Left lung (tissue), 4 donors: ENCODE measurements at regions not wholly inside any gene's neighbourhood (a gene's known extent, or its start where the extent isn't known, plus 50 kb on each side); places are given as distances from the start of the nearest gene placed in this dataset.

Experiments
- ATAC-seq: fragments of 200-7000 bp; cut with Tn5 transposase; one replicate; pipeline ENCODE4 v1.9.1; 2020; ENCODE audit warnings: moderate library complexity
- DNase-seq, 4 donors: peaks; one replicate each; pipeline ENCODE4 v3.0.0-alpha.2; 2013 to 2020
- H3K27ac ChIP-seq, 2 donors: fragments of 200-600 bp; sonication (generic) in 1 of 2; one replicate each; pipeline versions ENCODE4 v1.5.0 to v1.8.0; 2020 to 2021
- H3K27me3 ChIP-seq, 2 donors: fragments of 200-600 bp; sonication (generic) in 1 of 2; one replicate each; pipeline versions ENCODE4 v1.5.0 to v1.8.0; 2020 to 2021
- H3K36me3 ChIP-seq, 2 donors: fragments of 200-600 bp; sonication (generic) in 1 of 2; one replicate each; pipeline versions ENCODE4 v1.5.0 to v1.8.0; 2020 to 2021
- H3K4me1 ChIP-seq, 2 donors: fragments of 200-600 bp; one replicate each; pipeline ENCODE4 v1.8.0; 2021
- H3K4me3 ChIP-seq, 2 donors: fragments of 200-600 bp; sonication (generic) in 1 of 2; one replicate each; pipeline versions ENCODE4 v1.5.0 to v1.8.0; 2020 to 2021; ENCODE audit warnings: mild to moderate bottlenecking in 1 of 2
- H3K9me3 ChIP-seq, 2 donors: fragments of 200-600 bp; sonication (generic) in 1 of 2; one replicate each; pipeline versions ENCODE4 v1.5.0 to v1.8.0; 2020 to 2021
- intact Hi-C, 2 donors: fragments of 100-400 bp; cut with DNase I; formaldehyde crosslinking; loops; one replicate each; pipeline versions ENCODE4 v1.11.2 to v1.14.2; 2022
- TF ChIP-seq, protein P1 (sequence below), 2 donors: fragments of 200-600 bp; sonication (generic) in 1 of 2; IDR thresholded peaks; one replicate each; pipeline versions ENCODE4 v1.5.0 to v1.8.0; 2021; ENCODE audit warnings: antibody characterized with exemption in 2 of 2
- donor health status: DM: no; HTN: yes; CAD: no.
- donor health status: DM: no; HTN: no; CAD: no.

GRCh38 chr17:37824534-37825485 lies 80.0 kb upstream of the HNF1B start:
- Histone ChIP-seq H3K4me3 (no peak overlapping the region), H3K4me1 (peaks cover 0 to 28% of the 10 kb centered on the region in 2 donors), H3K27me3 (no peaks in the 10 kb centered on the region), H3K36me3 (no peaks in the 10 kb centered on the region), H3K27ac (no peak overlapping the region), H3K9me3 (no peaks in the 10 kb centered on the region)
- ATAC-seq (peak; percentile 26), DNase-seq (no peak)
- TF ChIP-seq, protein P1, sequence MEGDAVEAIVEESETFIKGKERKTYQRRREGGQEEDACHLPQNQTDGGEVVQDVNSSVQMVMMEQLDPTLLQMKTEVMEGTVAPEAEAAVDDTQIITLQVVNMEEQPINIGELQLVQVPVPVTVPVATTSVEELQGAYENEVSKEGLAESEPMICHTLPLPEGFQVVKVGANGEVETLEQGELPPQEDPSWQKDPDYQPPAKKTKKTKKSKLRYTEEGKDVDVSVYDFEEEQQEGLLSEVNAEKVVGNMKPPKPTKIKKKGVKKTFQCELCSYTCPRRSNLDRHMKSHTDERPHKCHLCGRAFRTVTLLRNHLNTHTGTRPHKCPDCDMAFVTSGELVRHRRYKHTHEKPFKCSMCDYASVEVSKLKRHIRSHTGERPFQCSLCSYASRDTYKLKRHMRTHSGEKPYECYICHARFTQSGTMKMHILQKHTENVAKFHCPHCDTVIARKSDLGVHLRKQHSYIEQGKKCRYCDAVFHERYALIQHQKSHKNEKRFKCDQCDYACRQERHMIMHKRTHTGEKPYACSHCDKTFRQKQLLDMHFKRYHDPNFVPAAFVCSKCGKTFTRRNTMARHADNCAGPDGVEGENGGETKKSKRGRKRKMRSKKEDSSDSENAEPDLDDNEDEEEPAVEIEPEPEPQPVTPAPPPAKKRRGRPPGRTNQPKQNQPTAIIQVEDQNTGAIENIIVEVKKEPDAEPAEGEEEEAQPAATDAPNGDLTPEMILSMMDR (IDR thresholded peaks at IDR 0.05) = no peak
- intact Hi-C loops = no loop called here

DNA sequence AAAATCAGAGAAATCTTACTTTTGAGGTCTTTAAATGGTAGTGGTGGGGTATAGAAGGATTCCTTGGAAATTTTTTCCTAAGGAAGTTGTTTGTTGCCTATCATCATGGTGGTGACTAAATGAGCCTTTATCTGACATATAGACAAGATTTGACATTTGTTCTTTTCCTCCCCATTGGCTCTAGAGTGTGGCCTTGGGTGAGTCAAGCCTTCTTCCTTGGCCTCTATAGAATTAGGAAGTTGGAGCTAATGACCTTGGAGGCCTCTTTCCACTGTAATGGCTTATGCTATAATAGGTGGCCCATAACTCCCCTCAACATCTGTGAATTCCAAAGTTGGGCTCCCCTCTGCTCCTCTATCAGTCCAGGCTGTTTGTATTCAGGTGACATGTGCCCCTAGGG lies 79.1 kb upstream of the HNF1B start:
- H3K27ac ChIP-seq = no peak overlapping the region
- ATAC-seq = no peak
- H3K9me3 ChIP-seq = no peaks in the 10 kb centered on the region
- H3K4me3 ChIP-seq = no peak overlapping the region
- peaks cover 0 to 20% of the 10 kb centered on the region in 2 donors for H3K4me1 ChIP-seq
- TF ChIP-seq, protein P1 (IDR thresholded peaks at IDR 0.05) = no peak
- H3K27me3 ChIP-seq = no peaks in the 10 kb centered on the region
- no peaks in the 10 kb centered on the region for H3K36me3 ChIP-seq
- no peak for DNase-seq
- intact Hi-C loops = no loop called here

DNA sequence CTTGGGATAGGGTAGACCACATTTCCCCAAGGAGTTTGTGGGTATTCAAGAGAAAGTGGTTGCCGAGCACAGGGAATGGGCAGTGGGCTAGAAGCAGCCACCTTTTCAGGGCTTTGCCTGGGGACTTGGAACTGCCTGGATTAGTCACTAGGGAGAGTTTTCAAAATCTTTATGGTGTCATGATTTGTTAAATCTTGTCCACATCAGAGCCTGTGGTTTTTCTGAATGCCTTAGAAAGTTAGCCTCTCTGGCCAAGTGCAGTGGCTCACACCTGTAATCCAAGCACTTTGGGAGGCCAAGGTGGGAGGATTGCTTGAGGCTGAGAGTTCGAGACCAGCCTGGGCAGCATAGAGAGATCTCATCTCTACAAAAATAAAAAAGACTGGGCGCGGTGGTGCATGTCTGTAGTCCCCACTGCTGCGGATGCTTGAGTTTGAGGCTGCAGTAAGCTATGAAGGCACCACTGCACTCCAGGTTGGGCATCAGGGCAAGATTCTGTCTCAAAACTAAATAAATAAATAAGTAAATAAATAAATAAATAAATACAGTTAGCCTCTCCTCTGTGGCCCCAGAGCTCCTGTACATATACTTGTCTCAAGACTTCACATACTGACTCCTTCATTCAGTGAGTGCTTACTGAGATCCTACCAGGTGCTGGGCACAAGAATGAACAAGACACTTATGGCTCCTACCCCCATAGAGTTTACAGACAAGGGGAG lies 76.3 kb upstream of the HNF1B start:
- ATAC-seq (no peak), DNase-seq (no peak)
- no peak overlapping the region for H3K27ac ChIP-seq
- peaks cover 0 to 4% of the 10 kb centered on the region in 2 donors for H3K4me1 ChIP-seq
- H3K4me3 ChIP-seq = no peak overlapping the region
- TF ChIP-seq, protein P1 (IDR thresholded peaks at IDR 0.05) = no peak
- H3K9me3 ChIP-seq = no peaks in the 10 kb centered on the region
- H3K27me3 ChIP-seq = no peaks in the 10 kb centered on the region
- intact Hi-C loops = no loop called here
- no peaks in the 10 kb centered on the region for H3K36me3 ChIP-seq

DNA sequence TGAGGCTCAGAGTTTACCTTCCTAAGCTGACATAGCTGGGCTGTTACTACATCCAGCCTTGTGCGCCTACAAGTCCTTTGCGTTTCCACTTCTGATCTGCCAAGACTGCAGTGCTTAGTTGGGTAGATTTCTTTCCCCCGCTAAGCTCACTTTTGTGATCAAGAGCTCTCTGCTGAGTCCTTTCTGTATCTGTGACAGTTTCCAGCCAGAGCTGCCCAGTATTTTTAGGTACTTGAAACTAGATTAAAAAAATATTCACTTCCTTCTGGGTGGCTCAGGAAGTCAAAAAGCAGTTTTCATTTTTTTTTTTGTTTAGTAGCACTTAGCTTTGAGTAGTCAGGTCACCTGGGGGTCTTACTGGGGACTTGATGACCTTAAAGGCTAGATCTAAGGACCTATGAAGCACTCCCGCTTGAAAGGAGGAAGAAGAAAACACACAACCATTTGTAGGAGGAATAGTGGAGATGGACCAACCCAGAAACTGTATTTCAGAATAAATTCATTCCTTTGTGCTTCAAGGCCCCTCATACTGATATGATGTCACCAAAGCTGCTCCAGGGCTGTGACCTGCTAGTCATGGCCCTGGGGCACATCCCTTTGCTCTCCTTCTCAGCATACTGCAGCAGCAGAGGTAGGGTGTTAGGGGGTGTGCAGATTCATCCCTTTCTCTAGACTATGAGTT lies 75.6 kb upstream of the HNF1B start:
- Histone ChIP-seq H3K36me3 (no peaks in the 10 kb centered on the region), H3K4me3 (no peak overlapping the region), H3K27me3 (no peaks in the 10 kb centered on the region), H3K4me1 (peaks cover 0 to 3% of the 10 kb centered on the region in 2 donors), H3K9me3 (no peaks in the 10 kb centered on the region), H3K27ac (no peak overlapping the region)
- intact Hi-C loops = no loop called here
- ATAC-seq = peak; percentile 54
- TF ChIP-seq, protein P1 (IDR thresholded peaks at IDR 0.05) = no peak
- peak in 1 of 4 donors; percentile 44 for DNase-seq
